Skeletal muscle tissue (tissue), 3 donors: ENCODE measurements at regions not wholly inside any gene's neighbourhood (a gene's known extent, or its start where the extent isn't known, plus 50 kb on each side); places are given as distances from the start of the nearest gene placed in this dataset.

ENCODE experiments used
- H3K27ac ChIP-seq: one replicate; pipeline ENCODE4 v1.7.0; 2013; ENCODE audit warnings: mild to moderate bottlenecking, low read depth, low read length, inconsistent platforms
- H3K27me3 ChIP-seq, 3 donors: one replicate each; pipeline ENCODE4 v1.7.0; 2013; ENCODE audit warnings: low read length in 3 of 3; ENCODE audit not compliant: control insufficient read depth in 3 of 3, insufficient read depth in 3 of 3
- H3K36me3 ChIP-seq, 3 donors: one replicate each; pipeline ENCODE4 v1.7.0; 2013; ENCODE audit warnings: low read length in 3 of 3; ENCODE audit not compliant: control insufficient read depth in 3 of 3, insufficient read depth in 3 of 3
- H3K4me1 ChIP-seq, 3 donors: one replicate each; pipeline ENCODE4 v1.7.0; 2013; ENCODE audit warnings: low read length in 3 of 3, mild to moderate bottlenecking in 3 of 3; ENCODE audit not compliant: control insufficient read depth in 3 of 3, insufficient read depth in 3 of 3
- H3K4me3 ChIP-seq, 3 donors: one replicate each; pipeline ENCODE4 v1.7.0; 2013; ENCODE audit warnings: low read length in 3 of 3
- H3K9ac ChIP-seq, 3 donors: one replicate each; pipeline ENCODE4 v1.7.0; 2013; ENCODE audit warnings: low read length in 3 of 3, mild to moderate bottlenecking in 3 of 3, moderate library complexity in 2 of 3, low read depth in 1 of 3
- H3K9me3 ChIP-seq, 3 donors: one replicate each; pipeline ENCODE4 v1.7.0; 2013; ENCODE audit warnings: low read length in 3 of 3; ENCODE audit not compliant: control insufficient read depth in 3 of 3
- donor health status: Osteomylitis.

GRCh38 chr12:42987216-42987650 lies 397.7 kb upstream of the PRICKLE1 start:
- H3K36me3 ChIP-seq: no peaks in the 10 kb centered on the region

GRCh38 chr12:42985506-42985905 lies 396.0 kb upstream of the PRICKLE1 start:
- no peak overlapping the region for H3K4me3 ChIP-seq
- no peaks in the 10 kb centered on the region for H3K36me3 ChIP-seq
- no peak overlapping the region for H3K27ac ChIP-seq
- H3K27me3 ChIP-seq: no peaks in the 10 kb centered on the region
- H3K9ac ChIP-seq: no peak overlapping the region
- H3K9me3 ChIP-seq: no peaks in the 10 kb centered on the region
- H3K4me1 ChIP-seq: no peaks in the 10 kb centered on the region

More at GRCh38 chr12:42987216-42987650, 397.7 kb upstream of the PRICKLE1 start:
- no peaks in the 10 kb centered on the region for H3K4me1 ChIP-seq
- H3K9ac ChIP-seq: no peak overlapping the region
- no peak overlapping the region for H3K27ac ChIP-seq
- no peaks in the 10 kb centered on the region for H3K27me3 ChIP-seq
- H3K9me3 ChIP-seq: no peaks in the 10 kb centered on the region
- H3K4me3 ChIP-seq: no peak overlapping the region

- H3K36me3 ChIP-seq: no peaks in the 10 kb centered on the region
- no peak overlapping the region for H3K9ac ChIP-seq
- H3K9me3 ChIP-seq: no peaks in the 10 kb centered on the region
- H3K4me3 ChIP-seq: no peak overlapping the region
- no peaks in the 10 kb centered on the region for H3K4me1 ChIP-seq
- H3K27me3 ChIP-seq: no peaks in the 10 kb centered on the region
- no peak overlapping the region for H3K27ac ChIP-seq
These were observed 393.3 kb upstream of the PRICKLE1 start for GRCh38 chr12:42982828-42983227.

- H3K4me3 ChIP-seq: no peak overlapping the region
- H3K9ac ChIP-seq: no peak overlapping the region
- H3K27ac ChIP-seq: no peak overlapping the region
- no peaks in the 10 kb centered on the region for H3K9me3 ChIP-seq
- H3K4me1 ChIP-seq: no peaks in the 10 kb centered on the region
- H3K27me3 ChIP-seq: no peaks in the 10 kb centered on the region
- no peaks in the 10 kb centered on the region for H3K36me3 ChIP-seq
These were observed 391.8 kb upstream of the PRICKLE1 start for GRCh38 chr12:42981379-42981778.

- Histone ChIP-seq H3K27ac (no peak overlapping the region), H3K4me3 (no peak overlapping the region), H3K9me3 (no peaks in the 10 kb centered on the region), H3K9ac (no peak overlapping the region), H3K4me1 (no peaks in the 10 kb centered on the region), H3K27me3 (no peaks in the 10 kb centered on the region), H3K36me3 (no peaks in the 10 kb centered on the region)
These were observed 390.9 kb upstream of the PRICKLE1 start for GRCh38 chr12:42980441-42980840.

DNA sequence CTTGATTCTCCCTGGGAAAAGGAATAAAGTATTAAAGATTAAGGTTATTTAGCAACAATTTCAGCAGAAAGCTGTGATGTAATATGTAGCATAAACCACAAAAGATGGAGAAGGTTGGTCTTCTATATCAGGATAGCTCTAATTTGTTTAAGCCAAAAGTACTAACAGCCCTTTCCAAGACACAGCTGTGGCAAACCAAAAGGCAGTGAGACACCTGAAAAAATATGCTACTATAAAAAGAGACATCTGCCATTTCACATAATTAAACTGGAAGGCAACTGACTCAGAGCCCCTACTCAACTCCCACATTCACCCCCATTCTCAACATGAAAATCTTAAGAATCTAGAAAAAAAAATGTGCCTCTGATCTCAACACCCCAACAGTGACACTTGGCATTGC lies 390.2 kb upstream of the PRICKLE1 start:
- Histone ChIP-seq H3K27ac (no peak overlapping the region), H3K36me3 (no peaks in the 10 kb centered on the region), H3K4me3 (no peak overlapping the region), H3K9ac (no peak overlapping the region), H3K27me3 (no peaks in the 10 kb centered on the region), H3K9me3 (no peaks in the 10 kb centered on the region), H3K4me1 (no peaks in the 10 kb centered on the region)

GRCh38 chr12:42978708-42979107 lies 389.2 kb upstream of the PRICKLE1 start:
- H3K36me3 ChIP-seq: no peaks in the 10 kb centered on the region
- no peak overlapping the region for H3K4me3 ChIP-seq
- H3K9ac ChIP-seq: no peak overlapping the region
- H3K9me3 ChIP-seq: no peaks in the 10 kb centered on the region
- no peaks in the 10 kb centered on the region for H3K4me1 ChIP-seq
- no peak overlapping the region for H3K27ac ChIP-seq
- no peaks in the 10 kb centered on the region for H3K27me3 ChIP-seq

GRCh38 chr12:42977451-42978230 lies 388.1 kb upstream of the PRICKLE1 start:
- no peaks in the 10 kb centered on the region for H3K9me3 ChIP-seq
- no peak overlapping the region for H3K4me3 ChIP-seq
- H3K9ac ChIP-seq: no peak overlapping the region
- H3K27me3 ChIP-seq: no peaks in the 10 kb centered on the region
- no peaks in the 10 kb centered on the region for H3K36me3 ChIP-seq
- no peaks in the 10 kb centered on the region for H3K4me1 ChIP-seq
- H3K27ac ChIP-seq: no peak overlapping the region

DNA sequence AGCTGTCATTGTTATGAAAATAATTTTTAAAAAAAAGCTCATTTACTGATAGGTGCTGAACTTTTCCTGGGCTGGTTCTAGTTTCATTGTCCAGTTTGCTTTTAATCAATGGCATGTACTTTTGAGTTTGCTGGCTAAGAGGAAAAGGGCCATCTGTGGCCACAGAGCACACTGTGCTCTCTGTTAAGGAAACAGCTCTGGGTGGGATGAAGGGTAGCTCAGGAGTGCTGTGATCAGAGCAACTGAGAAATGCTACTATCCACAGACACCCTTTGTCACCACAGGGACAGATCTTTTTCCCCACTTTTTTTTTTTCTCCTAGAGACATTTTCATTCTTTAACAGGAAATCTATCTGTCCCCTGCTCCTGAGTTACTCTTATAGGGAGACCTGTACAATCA lies 387.1 kb upstream of the PRICKLE1 start:
- no peak overlapping the region for H3K4me3 ChIP-seq
- no peak overlapping the region for H3K27ac ChIP-seq
- H3K36me3 ChIP-seq: no peaks in the 10 kb centered on the region
- H3K9ac ChIP-seq: no peak overlapping the region
- no peaks in the 10 kb centered on the region for H3K4me1 ChIP-seq
- H3K9me3 ChIP-seq: no peaks in the 10 kb centered on the region
- H3K27me3 ChIP-seq: no peaks in the 10 kb centered on the region

- no peaks in the 10 kb centered on the region for H3K9me3 ChIP-seq
- no peaks in the 10 kb centered on the region for H3K36me3 ChIP-seq
- no peaks in the 10 kb centered on the region for H3K27me3 ChIP-seq
- H3K4me1 ChIP-seq: no peaks in the 10 kb centered on the region
- H3K9ac ChIP-seq: no peak overlapping the region
- no peak overlapping the region for H3K27ac ChIP-seq
- H3K4me3 ChIP-seq: no peak overlapping the region
These were observed 386.6 kb upstream of the PRICKLE1 start for GRCh38 chr12:42976122-42976521.
